Activated naive CD4-positive, alpha-beta T cell treated with anti-CD3 and anti-CD28 coated beads, Interleukin-2, amount 50 U/mL, for 72 hours (primary cell): ENCODE measurements at regions not wholly inside any gene's neighbourhood (a gene's known extent, or its start where the extent isn't known, plus 50 kb on each side); places are given as distances from the start of the nearest gene placed in this dataset.
"Not testable (repeated sequence)": the region's sequence is repeated elsewhere in the genome, so short reads cannot be mapped to it uniquely, and the experiment has no call there.

Experiments
- ATAC-seq, 2 donors: fragments of 150-1000 bp; cut with Tn5 transposase; 2 replicates each; pipeline ENCODE4 v1.10.0; 2021; ENCODE audit warnings: mild to moderate bottlenecking in 2 of 2, moderate library complexity in 2 of 2
- DNase-seq, 2 donors: peaks; one replicate each; pipeline ENCODE4 v3.0.0; 2021 to 2022; ENCODE audit warnings: low spot score in 2 of 2
- H3K27ac Mint-ChIP-seq, 2 donors: one replicate each; pipeline ENCODE4 v1.8.0; 2022; ENCODE audit warnings: mild to moderate bottlenecking in 2 of 2, mixed read lengths in 2 of 2
- H3K36me3 Mint-ChIP-seq, 2 donors: one replicate each; pipeline ENCODE4 v1.8.0; 2022; ENCODE audit warnings: mixed read lengths in 2 of 2
- H3K9me3 Mint-ChIP-seq, 2 donors: one replicate each; pipeline ENCODE4 v1.8.0; 2022; ENCODE audit warnings: mixed read lengths in 2 of 2

GRCh38 chr1:88509379-88509778, 174.7 kb upstream of the PKN2 start:
- no peak for ATAC-seq
- Mint-ChIP-seq H3K27ac (no peak overlapping the region), H3K36me3 (no peaks in the 10 kb centered on the region), H3K9me3 (no peaks in the 10 kb centered on the region)
- DNase-seq: no peak

- Mint-ChIP-seq H3K27ac (no peak overlapping the region), H3K36me3 (no peaks in the 10 kb centered on the region), H3K9me3 (no peaks in the 10 kb centered on the region)
- no peak for ATAC-seq
- no peak for DNase-seq
These were observed 169.5 kb upstream of the PKN2 start for GRCh38 chr1:88514544-88515060.

- ATAC-seq, H3K27ac Mint-ChIP-seq, H3K9me3 Mint-ChIP-seq, H3K36me3 Mint-ChIP-seq, DNase-seq: not testable (repeated sequence)
These were observed 166.6 kb upstream of the PKN2 start for GRCh38 chr1:88517499-88517898.

GRCh38 chr1:88519156-88519555, 164.9 kb upstream of the PKN2 start:
- Mint-ChIP-seq H3K36me3 (no peaks in the 10 kb centered on the region), H3K27ac (no peak overlapping the region), H3K9me3 (peaks cover 0 to 4% of the 10 kb centered on the region in 2 donors)
- DNase-seq (no peak), ATAC-seq (no peak)

- no peaks in the 10 kb centered on the region for H3K36me3 Mint-ChIP-seq
- peaks cover 0 to 4% of the 10 kb centered on the region in 2 donors for H3K9me3 Mint-ChIP-seq
- no peak for DNase-seq
- H3K27ac Mint-ChIP-seq: no peak overlapping the region
- ATAC-seq: no peak
These were observed 160.1 kb upstream of the PKN2 start for GRCh38 chr1:88523854-88524528.

GRCh38 chr1:88526456-88526855, 157.6 kb upstream of the PKN2 start:
- no peak overlapping the region for H3K27ac Mint-ChIP-seq
- H3K36me3 Mint-ChIP-seq: no peaks in the 10 kb centered on the region
- ATAC-seq (no peak), DNase-seq (no peak)
- H3K9me3 Mint-ChIP-seq: peaks cover 0 to 4% of the 10 kb centered on the region in 2 donors

DNA sequence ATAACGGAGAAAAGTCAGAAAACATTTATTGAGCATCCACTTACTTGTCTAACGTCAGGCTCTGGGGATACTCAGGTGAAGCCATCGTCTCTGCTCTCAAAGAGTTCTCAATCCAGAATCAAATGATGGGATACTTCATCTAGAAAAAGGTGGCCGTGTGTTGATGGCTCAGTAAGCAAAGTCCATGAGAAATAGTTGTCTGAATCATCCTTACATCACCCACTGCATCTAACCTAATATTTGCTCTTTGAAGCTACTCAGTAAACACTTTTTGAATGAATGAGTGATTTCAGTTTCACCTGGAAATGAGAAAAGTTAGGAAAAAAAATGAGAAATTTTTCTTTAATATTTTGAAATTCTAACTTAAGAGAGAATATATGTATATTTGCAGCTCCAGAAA, 155.3 kb upstream of the PKN2 start:
- H3K27ac Mint-ChIP-seq: no peak overlapping the region
- H3K36me3 Mint-ChIP-seq: no peaks in the 10 kb centered on the region
- DNase-seq (no peak), ATAC-seq (no peak)
- H3K9me3 Mint-ChIP-seq: no peaks in the 10 kb centered on the region

DNA sequence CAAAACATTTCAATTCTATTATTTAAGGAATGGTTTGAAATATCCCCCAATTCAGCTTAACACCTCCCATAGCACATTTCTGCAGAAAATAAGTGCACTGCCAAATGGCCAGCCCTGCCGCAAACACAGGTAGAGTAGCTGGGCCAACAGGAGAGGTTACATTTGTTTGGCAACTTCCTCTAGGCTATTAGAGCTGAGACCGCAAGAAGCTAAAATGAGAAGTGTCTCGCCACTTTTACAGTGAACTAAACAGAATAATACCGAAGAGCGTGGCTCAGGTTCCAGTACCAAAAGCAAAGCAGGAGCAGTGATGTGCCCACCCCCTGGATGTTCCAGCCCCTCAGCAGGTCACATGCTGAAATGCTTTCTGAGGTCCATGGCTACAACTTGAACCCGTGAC, 154.5 kb upstream of the PKN2 start:
- Mint-ChIP-seq H3K36me3 (no peaks in the 10 kb centered on the region), H3K27ac (no peak overlapping the region), H3K9me3 (no peaks in the 10 kb centered on the region)
- DNase-seq (no peak), ATAC-seq (no peak)

GRCh38 chr1:88530246-88530645, 153.8 kb upstream of the PKN2 start:
- ATAC-seq (peak in 1 of 2 donors; percentile 43), DNase-seq (no peak)
- H3K27ac Mint-ChIP-seq: no peak overlapping the region
- no peaks in the 10 kb centered on the region for H3K9me3 Mint-ChIP-seq
- H3K36me3 Mint-ChIP-seq: no peaks in the 10 kb centered on the region

DNA sequence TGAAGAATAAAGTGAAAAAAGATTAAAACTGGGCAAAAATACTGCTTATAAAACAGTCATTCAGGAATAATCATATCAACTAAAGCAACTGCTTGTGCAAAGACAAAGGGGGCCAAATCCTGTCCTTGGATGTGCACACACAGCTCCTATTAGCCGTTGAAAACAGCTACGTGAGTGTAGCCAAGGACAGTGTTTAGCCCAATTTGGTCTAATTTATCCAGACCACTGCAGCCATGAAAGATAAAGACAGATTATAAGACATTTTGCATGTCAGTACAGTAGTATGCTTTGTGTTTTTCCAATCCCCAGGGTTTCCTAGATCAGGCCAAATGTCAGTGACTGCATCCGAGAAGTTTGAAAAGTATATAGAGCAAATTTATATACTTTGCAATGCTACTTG, 146.3 kb upstream of the PKN2 start:
- DNase-seq (no peak), ATAC-seq (no peak)
- Mint-ChIP-seq H3K36me3 (no peaks in the 10 kb centered on the region), H3K9me3 (no peaks in the 10 kb centered on the region), H3K27ac (no peak overlapping the region)

DNA sequence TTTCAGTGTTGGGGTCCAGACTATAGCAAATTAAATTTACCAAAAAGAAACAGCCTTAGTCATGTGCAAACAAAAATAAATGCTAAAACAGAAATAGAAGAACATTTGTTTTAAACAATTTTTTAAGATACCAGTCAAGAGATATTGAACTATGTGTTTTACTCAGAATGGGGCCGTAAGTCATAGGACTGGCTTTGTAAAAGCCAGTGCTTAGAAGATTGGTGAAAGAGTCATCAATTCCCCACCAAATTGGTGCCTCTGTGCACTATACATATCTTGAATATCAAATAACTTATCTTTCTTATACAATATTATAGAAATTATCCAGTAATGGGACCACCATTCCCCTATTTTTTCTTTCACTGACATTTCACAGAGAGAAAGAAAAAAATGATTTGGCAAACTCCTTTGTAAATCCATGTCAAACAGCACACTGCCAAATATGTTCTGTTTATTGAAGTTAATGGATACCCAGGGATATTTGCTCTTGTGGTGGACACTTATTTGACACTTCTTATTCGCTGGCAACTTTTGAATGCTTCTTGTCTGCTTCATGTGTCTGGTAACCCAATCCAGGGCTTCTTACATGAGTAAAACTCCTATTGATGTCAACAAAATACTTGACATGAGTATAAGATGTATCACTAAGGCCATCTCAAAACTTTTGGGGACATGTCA, 145.7 kb upstream of the PKN2 start:
- no peaks in the 10 kb centered on the region for H3K36me3 Mint-ChIP-seq
- no peaks in the 10 kb centered on the region for H3K9me3 Mint-ChIP-seq
- DNase-seq (no peak), ATAC-seq (no peak)
- no peak overlapping the region for H3K27ac Mint-ChIP-seq

DNA sequence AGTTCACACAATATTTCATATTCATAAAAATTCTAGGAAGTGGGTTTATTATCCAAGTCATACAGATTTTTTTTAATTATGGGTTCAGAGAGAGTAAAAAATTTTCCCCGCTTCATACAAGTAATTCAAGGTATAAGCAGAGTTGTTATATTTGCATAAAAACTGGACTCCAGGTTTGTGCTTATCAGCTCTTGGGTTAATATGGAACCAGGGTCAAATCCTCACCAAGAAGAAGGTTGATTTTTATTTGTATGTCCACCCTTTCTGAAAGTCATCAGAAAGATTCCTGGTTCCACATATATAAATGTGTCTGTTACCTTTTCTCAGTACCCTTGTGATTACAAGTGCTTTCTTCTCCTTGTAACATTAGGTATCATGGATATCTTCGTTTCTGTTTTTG, 143.8 kb upstream of the PKN2 start:
- DNase-seq (no peak), ATAC-seq (no peak)
- Mint-ChIP-seq H3K27ac (no peak overlapping the region), H3K36me3 (no peaks in the 10 kb centered on the region), H3K9me3 (no peaks in the 10 kb centered on the region)

GRCh38 chr1:88541596-88541995, 142.5 kb upstream of the PKN2 start:
- no peaks in the 10 kb centered on the region for H3K9me3 Mint-ChIP-seq
- ATAC-seq: no peak
- H3K27ac Mint-ChIP-seq: no peak overlapping the region
- H3K36me3 Mint-ChIP-seq: no peaks in the 10 kb centered on the region
- no peak for DNase-seq

- Mint-ChIP-seq H3K36me3 (no peaks in the 10 kb centered on the region), H3K9me3 (no peaks in the 10 kb centered on the region), H3K27ac (peak overlapping the region in 1 of 2 donors; percentile 21)
- no peak for DNase-seq
- ATAC-seq: no peak
These were observed 139.9 kb upstream of the PKN2 start for GRCh38 chr1:88544195-88544594.

- Mint-ChIP-seq H3K36me3 (no peaks in the 10 kb centered on the region), H3K9me3 (no peaks in the 10 kb centered on the region), H3K27ac (no peak overlapping the region)
- ATAC-seq (no peak), DNase-seq (no peak)
These were observed 134.5 kb upstream of the PKN2 start for GRCh38 chr1:88549536-88549935.

DNA sequence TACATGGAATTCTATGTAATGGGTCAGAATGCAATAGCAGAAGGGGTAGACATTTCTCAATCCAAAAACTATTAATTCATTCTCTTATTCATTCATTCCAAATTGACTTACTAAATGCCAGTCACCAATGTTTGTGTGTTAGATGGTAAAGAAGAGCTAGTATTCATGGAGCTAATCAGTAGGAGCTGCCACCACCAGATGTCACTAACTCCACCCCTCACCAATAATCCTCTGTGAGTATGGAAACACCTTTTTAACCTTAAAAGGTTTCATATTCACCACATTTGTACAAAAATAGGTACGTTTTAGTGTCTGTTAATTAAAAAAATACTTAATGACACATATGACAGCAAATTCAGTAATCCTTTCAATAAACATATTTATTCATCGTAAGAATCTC, 131.8 kb upstream of the PKN2 start:
- no peak for ATAC-seq
- no peak for DNase-seq
- Mint-ChIP-seq H3K36me3 (no peaks in the 10 kb centered on the region), H3K9me3 (no peaks in the 10 kb centered on the region), H3K27ac (no peak overlapping the region)

DNA sequence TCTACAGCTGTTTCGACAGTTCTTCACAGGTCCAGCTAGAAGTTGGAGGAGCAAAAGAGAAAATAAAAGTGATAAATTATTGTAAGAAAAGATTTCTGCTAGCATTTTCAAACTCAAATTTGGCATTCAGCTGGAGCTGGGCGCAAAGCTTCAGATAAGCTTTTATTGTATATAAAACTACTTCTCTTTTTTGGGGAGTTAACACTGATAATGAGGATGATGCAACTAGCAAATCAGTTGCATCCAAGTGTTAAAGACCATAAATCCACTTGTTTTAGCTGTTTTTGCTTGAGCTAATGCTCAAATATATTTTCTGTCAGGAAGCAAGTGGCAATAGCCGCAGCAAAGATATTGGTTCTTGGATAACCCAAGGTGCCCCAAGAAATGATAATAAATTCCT, 127.1 kb upstream of the PKN2 start:
- DNase-seq (no peak), ATAC-seq (no peak)
- H3K36me3 Mint-ChIP-seq: no peaks in the 10 kb centered on the region
- no peaks in the 10 kb centered on the region for H3K9me3 Mint-ChIP-seq
- no peak overlapping the region for H3K27ac Mint-ChIP-seq

DNA sequence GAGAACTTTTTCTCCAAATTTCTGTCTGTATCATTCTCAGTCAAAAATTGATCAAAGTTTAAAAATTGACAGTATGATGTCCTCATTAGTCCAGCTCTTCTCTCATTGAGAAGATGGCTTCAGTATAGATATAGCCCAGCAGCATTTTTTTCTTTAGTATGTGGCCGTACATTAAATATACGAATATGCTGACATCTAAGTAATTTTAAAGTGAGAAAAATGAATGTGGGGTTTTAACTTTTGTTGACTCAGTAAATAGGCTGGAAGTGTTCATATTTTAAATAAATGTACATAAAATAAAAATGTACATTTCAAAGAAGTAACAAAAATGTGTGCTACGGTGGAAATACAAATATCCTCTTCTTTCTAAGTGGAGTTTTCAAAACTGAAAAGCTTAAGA, 123.5 kb upstream of the PKN2 start:
- ATAC-seq: no peak
- H3K36me3 Mint-ChIP-seq: no peaks in the 10 kb centered on the region
- H3K27ac Mint-ChIP-seq: no peak overlapping the region
- H3K9me3 Mint-ChIP-seq: no peaks in the 10 kb centered on the region
- no peak for DNase-seq
